ENCODE measurements at regions not wholly inside any gene's neighbourhood (a gene's known extent, or its start where the extent isn't known, plus 50 kb on each side); places are given as distances from the start of the nearest gene placed in this dataset.

GRCh38 chr2:200220251-200220650, 86.2 kb upstream of the SPATS2L start:
- FAIRE-seq, result no peak
- peaks cover 0 to 6% of the 10 kb centered on the region in 2 experiments for H3K27me3 ChIP-seq (ENCODE audit: control insufficient read depth in 2 of 2, insufficient read depth in 2 of 2, low read length in 2 of 2)
- no peak overlapping the region for H3K4me2 ChIP-seq (ENCODE audit: insufficient read depth, low read length)
- DNase-seq (ENCODE audit: low read depth, low spot score), result no peak
- H3K4me1 ChIP-seq (ENCODE audit: control insufficient read depth, extremely low read depth, insufficient read depth, low read length), result no peaks in the 10 kb centered on the region
- no peaks in the 10 kb centered on the region for H3K79me2 ChIP-seq (ENCODE audit: control insufficient read depth, insufficient read depth, low read length)
- dilution Hi-C loops (cut with MboI; ENCODE audit: extremely low pct_ligation_motif_present, low sequenced_read_pairs), result no loop called here
- intact Hi-C loops (cut with micrococcal nuclease), result no loop called here
- no peaks in the 10 kb centered on the region for H3K9me1 ChIP-seq (replicated peaks; ENCODE audit: control insufficient read depth, extremely low read depth, insufficient read depth, low read length)
- H3K36me3 ChIP-seq (ENCODE audit: control insufficient read depth in 2 of 2, extremely low read depth in 1 of 2, insufficient read depth in 2 of 2, low read length in 2 of 2), result no peaks in the 10 kb centered on the region
- POLR2A ChIA-PET, result no interaction called here
- H2AFZ ChIP-seq (ENCODE audit: low read depth, low read length), result no peak overlapping the region
- no peak overlapping the region for H3K4me3 ChIP-seq (replicated peaks in 1 of 3; ENCODE audit: insufficient read depth in 1 of 3, low read depth in 1 of 3, low read length in 3 of 3)
- H3K9me3 ChIP-seq (replicated peaks; ENCODE audit: control insufficient read depth, insufficient read depth, low read length), result no peaks in the 10 kb centered on the region
- H3K9ac ChIP-seq (replicated peaks; ENCODE audit: extremely low read depth, insufficient read depth, low read length), result no peak overlapping the region
- H3K27ac ChIP-seq (ENCODE audit: insufficient read depth, low read depth, low read length), result no peak overlapping the region
- no TSS peak for BruUV-seq (replicated peaks)
- TF ChIP-seq MAX (IDR thresholded peaks at IDR 0.05; ENCODE audit: insufficient read depth, insufficient read length), result no peak
- TF ChIP-seq JUN (IDR thresholded peaks at IDR 0.05; ENCODE audit: borderline replicate concordance, insufficient read depth, insufficient read length, low read depth), result no peak
- TF ChIP-seq CTCF (IDR thresholded peaks at IDR 0.05; ENCODE audit: extremely low read depth in 1 of 2, insufficient read depth in 1 of 2, low read depth in 1 of 2, low read length in 2 of 2), result no peak
- no peak for TF ChIP-seq GATA2 (IDR thresholded peaks at IDR 0.05; ENCODE audit: insufficient read depth, insufficient read length, low read depth, low read length)
- no peak for TF ChIP-seq POLR2AphosphoS5 (IDR thresholded peaks at IDR 0.05; ENCODE audit: insufficient read depth, low read depth, low read length)
- H4K20me1 ChIP-seq (replicated peaks; ENCODE audit: control insufficient read depth, extremely low read depth, insufficient read depth, low read length), result no peaks in the 10 kb centered on the region
- CTCF ChIA-PET, result no interaction called here

Measured in endothelial cell of umbilical vein (primary cell).